ENCODE measurements at regions not wholly inside any gene's neighbourhood (a gene's known extent, or its start where the extent isn't known, plus 50 kb on each side); places are given as distances from the start of the nearest gene placed in this dataset.

DNA sequence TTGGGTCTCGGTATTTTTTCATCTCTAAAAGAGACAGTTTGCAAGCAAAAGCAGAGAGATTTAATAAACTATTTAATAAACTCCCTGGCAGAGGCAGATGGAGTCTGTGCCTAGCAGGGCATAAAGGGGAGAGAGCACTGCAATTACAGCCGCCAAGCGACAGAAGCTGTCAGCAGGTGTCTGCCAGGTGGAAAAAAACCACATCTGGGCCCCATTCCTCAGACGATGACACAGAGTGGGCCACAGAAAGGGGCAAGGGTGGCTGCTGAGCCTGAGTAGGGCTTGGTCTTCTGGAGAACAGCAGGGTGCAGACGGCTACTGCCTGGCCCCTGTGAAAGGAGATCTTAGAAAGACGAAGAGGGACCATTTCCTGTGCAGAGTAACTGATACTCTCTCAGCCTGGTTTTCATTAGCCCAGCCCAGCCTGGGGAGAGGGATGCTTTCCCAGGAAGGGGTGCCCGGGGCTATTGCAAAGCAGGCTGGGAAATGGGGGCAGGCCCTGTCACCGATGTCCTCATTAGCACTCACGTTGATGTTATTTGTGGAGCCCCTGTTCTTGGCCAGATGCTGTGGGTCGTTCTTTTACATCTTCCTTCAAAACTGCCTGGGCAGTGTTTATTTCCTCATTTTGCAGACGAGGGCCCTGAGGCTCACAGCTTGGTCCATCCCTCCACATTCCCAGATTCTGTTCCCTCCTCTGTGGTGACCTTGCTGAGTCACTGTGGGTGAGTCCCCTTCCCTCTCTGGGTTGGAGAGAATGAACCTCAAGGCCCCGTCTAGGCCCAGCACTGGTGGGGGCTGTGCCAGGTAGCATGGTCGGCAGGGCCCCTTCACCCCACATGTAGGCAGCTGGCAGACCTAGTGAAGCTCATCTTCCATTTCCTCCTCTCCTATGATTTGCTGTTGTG is 472.7 kb downstream of the PTPRU start:
- Histone ChIP-seq H3K27ac (ENCODE audit: insufficient read depth, low read length, poor library complexity, severe bottlenecking) (no peak overlapping the region), H3K4me3 (ENCODE audit: insufficient read depth, low read depth, low read length, poor library complexity, severe bottlenecking) (no peak overlapping the region), H3K4me1 (ENCODE audit: control insufficient read depth, insufficient read depth, low read length, poor library complexity, severe bottlenecking) (no peaks in the 10 kb centered on the region), H3K9me3 (ENCODE audit: control insufficient read depth, low read length) (no peaks in the 10 kb centered on the region), H3K36me3 (ENCODE audit: control insufficient read depth, insufficient read depth, low read length) (no peaks in the 10 kb centered on the region), H3K27me3 (replicated peaks; ENCODE audit: control insufficient read depth, insufficient read depth, low read length, poor library complexity, severe bottlenecking) (peaks cover 12% of the 10 kb centered on the region)
- DNase-seq, result no peak

DNA sequence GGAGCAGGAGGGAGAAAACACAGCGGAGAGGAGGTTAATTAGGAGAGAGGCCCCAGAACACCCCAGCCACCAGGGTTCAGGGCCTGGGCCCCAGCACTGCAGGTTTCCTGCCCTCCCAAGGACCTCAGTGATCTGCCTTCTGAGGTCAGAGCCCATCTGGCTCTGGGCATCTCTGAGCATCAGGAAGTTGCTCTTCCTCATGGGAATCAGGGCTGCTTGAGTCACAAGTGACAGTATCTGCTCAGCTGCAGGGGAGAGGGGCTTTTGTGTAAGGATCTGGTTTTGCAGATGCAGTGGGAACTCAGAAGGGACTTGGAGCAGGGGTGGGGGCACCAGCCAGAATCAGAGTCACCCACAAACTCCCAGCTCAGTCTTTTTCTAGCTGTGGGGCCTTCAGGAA is 472.1 kb downstream of the PTPRU start:
- no peaks in the 10 kb centered on the region for H3K9me3 ChIP-seq (ENCODE audit: control insufficient read depth, low read length)
- H3K4me3 ChIP-seq (ENCODE audit: insufficient read depth, low read depth, low read length, poor library complexity, severe bottlenecking), result no peak overlapping the region
- DNase-seq, result no peak
- H3K36me3 ChIP-seq (ENCODE audit: control insufficient read depth, insufficient read depth, low read length), result no peaks in the 10 kb centered on the region
- H3K27ac ChIP-seq (ENCODE audit: insufficient read depth, low read length, poor library complexity, severe bottlenecking), result no peak overlapping the region
- H3K4me1 ChIP-seq (ENCODE audit: control insufficient read depth, insufficient read depth, low read length, poor library complexity, severe bottlenecking), result no peaks in the 10 kb centered on the region
- peaks cover 12% of the 10 kb centered on the region for H3K27me3 ChIP-seq (replicated peaks; ENCODE audit: control insufficient read depth, insufficient read depth, low read length, poor library complexity, severe bottlenecking)

DNA sequence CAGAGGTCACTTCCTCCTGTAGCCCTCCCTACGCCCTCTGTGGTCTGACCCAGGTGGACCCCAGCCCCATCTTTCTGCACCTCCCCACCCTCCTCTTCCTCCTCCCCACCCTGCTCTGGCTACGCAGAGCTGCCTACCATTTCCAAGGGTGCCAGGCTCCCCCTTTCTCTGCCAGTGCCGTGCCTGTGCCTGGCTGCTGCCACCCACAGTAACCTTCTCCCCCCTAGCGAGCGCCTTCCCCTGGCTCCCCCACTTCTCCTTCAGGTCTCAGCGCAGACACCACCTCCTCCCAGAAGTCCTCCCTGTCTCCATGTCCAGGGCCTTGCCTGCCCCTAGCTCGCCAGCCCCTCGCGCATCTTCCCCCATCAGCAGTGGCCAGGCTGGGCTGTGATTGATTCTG is 471.5 kb downstream of the PTPRU start:
- H3K27me3 ChIP-seq (replicated peaks; ENCODE audit: control insufficient read depth, insufficient read depth, low read length, poor library complexity, severe bottlenecking), result peaks cover 12% of the 10 kb centered on the region

DNA sequence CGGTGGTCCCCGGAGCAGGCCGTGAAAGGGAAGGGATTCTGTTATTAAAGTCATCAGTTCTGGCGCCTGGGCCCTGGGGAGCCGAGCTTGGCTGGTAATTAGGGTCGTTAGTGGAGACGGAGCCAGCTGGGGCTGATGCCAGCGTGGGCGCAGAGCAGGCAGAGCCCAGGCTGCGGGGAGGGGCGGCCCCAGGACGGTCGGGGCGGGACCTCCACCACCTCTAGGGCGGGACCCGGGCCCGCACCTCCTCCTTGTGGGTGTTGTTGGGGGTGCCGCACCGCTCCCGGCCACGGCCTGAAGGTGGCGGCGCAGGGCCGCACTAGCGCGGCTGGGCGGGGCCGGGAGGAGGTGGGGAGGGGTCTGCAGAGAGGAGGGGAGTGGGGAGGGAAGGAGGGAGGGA is 470.6 kb downstream of the PTPRU start:
- Histone ChIP-seq H3K4me3 (ENCODE audit: insufficient read depth, low read depth, low read length, poor library complexity, severe bottlenecking) (no peak overlapping the region), H3K27me3 (replicated peaks; ENCODE audit: control insufficient read depth, insufficient read depth, low read length, poor library complexity, severe bottlenecking) (peaks cover 12% of the 10 kb centered on the region), H3K36me3 (ENCODE audit: control insufficient read depth, insufficient read depth, low read length) (no peaks in the 10 kb centered on the region), H3K4me1 (ENCODE audit: control insufficient read depth, insufficient read depth, low read length, poor library complexity, severe bottlenecking) (no peaks in the 10 kb centered on the region), H3K27ac (ENCODE audit: insufficient read depth, low read length, poor library complexity, severe bottlenecking) (no peak overlapping the region), H3K9me3 (ENCODE audit: control insufficient read depth, low read length) (no peaks in the 10 kb centered on the region)
- no peak for DNase-seq

More for the DNA sequence above, 471.5 kb downstream of the PTPRU start:
- Histone ChIP-seq H3K9me3 (ENCODE audit: control insufficient read depth, low read length) (no peaks in the 10 kb centered on the region), H3K36me3 (ENCODE audit: control insufficient read depth, insufficient read depth, low read length) (no peaks in the 10 kb centered on the region), H3K4me1 (ENCODE audit: control insufficient read depth, insufficient read depth, low read length, poor library complexity, severe bottlenecking) (no peaks in the 10 kb centered on the region), H3K27ac (ENCODE audit: insufficient read depth, low read length, poor library complexity, severe bottlenecking) (no peak overlapping the region), H3K4me3 (ENCODE audit: insufficient read depth, low read depth, low read length, poor library complexity, severe bottlenecking) (no peak overlapping the region)
- DNase-seq, result no peak

DNA sequence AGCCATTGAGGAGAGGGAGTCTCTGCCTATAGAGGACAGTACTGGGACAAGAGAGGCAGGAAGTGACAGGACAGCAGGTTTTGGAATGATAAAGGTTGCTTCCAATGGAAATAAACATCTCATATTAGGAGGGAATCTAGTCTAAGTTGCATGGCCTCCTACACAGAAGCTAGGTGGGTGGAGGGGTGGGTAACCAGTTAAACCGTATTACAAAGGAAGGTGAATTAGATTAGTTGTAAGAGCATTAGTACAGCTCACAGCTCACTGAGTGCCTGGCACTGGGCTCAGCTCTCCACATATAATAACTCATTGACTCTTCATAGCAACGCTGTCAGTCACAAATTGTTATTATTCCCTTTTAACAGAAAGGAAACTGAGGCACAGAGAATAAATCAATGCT is 468.1 kb downstream of the PTPRU start:
- H3K27me3 ChIP-seq (replicated peaks; ENCODE audit: control insufficient read depth, insufficient read depth, low read length, poor library complexity, severe bottlenecking), result peaks cover 12% of the 10 kb centered on the region
- H3K27ac ChIP-seq (ENCODE audit: insufficient read depth, low read length, poor library complexity, severe bottlenecking), result no peak overlapping the region
- H3K4me1 ChIP-seq (ENCODE audit: control insufficient read depth, insufficient read depth, low read length, poor library complexity, severe bottlenecking), result no peaks in the 10 kb centered on the region
- H3K36me3 ChIP-seq (ENCODE audit: control insufficient read depth, insufficient read depth, low read length), result no peaks in the 10 kb centered on the region
- DNase-seq, result no peak
- no peak overlapping the region for H3K4me3 ChIP-seq (ENCODE audit: insufficient read depth, low read depth, low read length, poor library complexity, severe bottlenecking)
- no peaks in the 10 kb centered on the region for H3K9me3 ChIP-seq (ENCODE audit: control insufficient read depth, low read length)

DNA sequence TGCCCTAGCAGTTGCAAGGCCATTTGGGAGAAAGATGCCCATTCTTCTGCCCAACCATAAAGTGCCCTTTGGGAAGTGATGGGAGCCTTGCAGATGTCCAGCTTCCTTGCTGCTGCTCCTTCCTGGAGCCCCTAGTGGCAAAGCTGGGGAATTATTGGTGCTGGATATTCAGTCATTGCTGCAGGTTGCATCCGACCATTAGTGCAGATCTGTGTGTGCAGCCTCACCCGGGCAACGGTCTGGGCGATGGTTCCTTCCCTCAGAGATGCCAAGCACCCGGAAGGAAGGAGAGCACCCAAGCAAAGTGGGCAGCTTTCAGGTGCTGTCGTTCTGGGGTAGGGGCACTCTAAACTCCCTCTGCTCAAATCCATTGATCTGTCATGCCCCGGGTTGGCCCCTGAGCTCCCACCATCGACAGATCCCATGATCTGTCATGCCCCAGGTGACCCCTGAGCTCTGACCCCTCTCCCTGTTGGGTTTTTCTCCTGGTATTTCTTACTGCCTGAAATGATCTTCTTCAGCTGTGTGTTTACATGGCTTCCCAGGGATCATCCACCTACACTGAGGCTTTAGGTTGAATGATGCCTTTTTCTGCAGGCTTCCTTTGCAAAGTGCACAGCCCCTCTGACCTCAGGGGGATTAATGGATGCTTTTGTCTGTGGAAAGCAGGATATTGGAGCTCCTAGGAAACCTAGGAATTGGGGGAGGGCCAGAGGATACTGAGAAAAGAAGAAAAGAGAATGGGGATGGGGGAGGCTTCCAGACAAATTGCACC is 467.5 kb downstream of the PTPRU start:
- Histone ChIP-seq H3K4me3 (ENCODE audit: insufficient read depth, low read depth, low read length, poor library complexity, severe bottlenecking) (no peak overlapping the region), H3K9me3 (ENCODE audit: control insufficient read depth, low read length) (no peaks in the 10 kb centered on the region), H3K36me3 (ENCODE audit: control insufficient read depth, insufficient read depth, low read length) (no peaks in the 10 kb centered on the region), H3K4me1 (ENCODE audit: control insufficient read depth, insufficient read depth, low read length, poor library complexity, severe bottlenecking) (no peaks in the 10 kb centered on the region), H3K27ac (ENCODE audit: insufficient read depth, low read length, poor library complexity, severe bottlenecking) (no peak overlapping the region), H3K27me3 (replicated peaks; ENCODE audit: control insufficient read depth, insufficient read depth, low read length, poor library complexity, severe bottlenecking) (peaks cover 12% of the 10 kb centered on the region)
- DNase-seq, result no peak

DNA sequence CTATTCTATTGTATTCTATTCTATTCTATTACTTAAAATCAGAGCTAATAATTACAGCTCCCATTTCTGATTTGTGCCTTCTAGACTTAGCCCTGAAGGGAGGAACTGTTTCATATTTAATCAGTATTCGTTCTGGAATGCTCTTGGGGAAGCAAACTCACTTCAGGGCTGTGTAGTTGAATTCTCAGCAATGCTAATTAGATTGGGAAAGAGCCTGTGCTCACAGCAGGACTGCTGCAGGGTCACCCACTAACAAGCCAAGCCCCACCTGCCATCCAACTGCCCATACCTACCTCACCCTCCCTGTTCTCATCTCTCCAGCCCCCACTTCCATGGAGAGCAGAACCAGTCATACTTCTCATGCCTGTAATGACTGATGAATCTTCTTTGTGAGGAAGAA is 464.2 kb downstream of the PTPRU start:
- Histone ChIP-seq H3K4me1 (ENCODE audit: control insufficient read depth, insufficient read depth, low read length, poor library complexity, severe bottlenecking) (no peaks in the 10 kb centered on the region), H3K27ac (ENCODE audit: insufficient read depth, low read length, poor library complexity, severe bottlenecking) (no peak overlapping the region), H3K9me3 (ENCODE audit: control insufficient read depth, low read length) (no peaks in the 10 kb centered on the region), H3K36me3 (ENCODE audit: control insufficient read depth, insufficient read depth, low read length) (no peaks in the 10 kb centered on the region), H3K4me3 (ENCODE audit: insufficient read depth, low read depth, low read length, poor library complexity, severe bottlenecking) (no peak overlapping the region), H3K27me3 (replicated peaks; ENCODE audit: control insufficient read depth, insufficient read depth, low read length, poor library complexity, severe bottlenecking) (peaks cover 7% of the 10 kb centered on the region)
- no peak for DNase-seq

DNA sequence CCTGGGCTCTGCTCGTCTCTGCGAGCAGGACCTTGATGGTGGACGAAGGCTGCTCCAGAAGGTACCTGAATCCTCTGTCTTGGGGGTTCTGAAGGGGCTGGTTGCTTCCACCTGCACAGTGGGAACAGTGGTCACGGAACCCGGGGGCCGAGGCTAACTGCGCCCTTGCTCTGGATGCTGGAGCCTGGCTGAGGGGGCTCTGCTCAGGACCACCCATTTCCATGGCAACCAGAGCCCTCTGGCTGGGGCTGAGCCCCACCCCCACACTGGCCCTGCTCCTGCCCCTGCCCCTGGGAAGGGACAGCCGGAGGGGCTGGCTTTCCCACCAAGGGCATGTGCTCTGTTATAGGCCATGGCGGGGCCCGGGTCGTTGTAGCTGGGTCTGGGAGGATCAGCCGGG is 462.3 kb downstream of the PTPRU start:
- Histone ChIP-seq H3K4me1 (ENCODE audit: control insufficient read depth, insufficient read depth, low read length, poor library complexity, severe bottlenecking) (no peaks in the 10 kb centered on the region), H3K27ac (ENCODE audit: insufficient read depth, low read length, poor library complexity, severe bottlenecking) (no peak overlapping the region), H3K9me3 (ENCODE audit: control insufficient read depth, low read length) (no peaks in the 10 kb centered on the region), H3K36me3 (ENCODE audit: control insufficient read depth, insufficient read depth, low read length) (no peaks in the 10 kb centered on the region), H3K4me3 (ENCODE audit: insufficient read depth, low read depth, low read length, poor library complexity, severe bottlenecking) (no peak overlapping the region), H3K27me3 (replicated peaks; ENCODE audit: control insufficient read depth, insufficient read depth, low read length, poor library complexity, severe bottlenecking) (no peaks in the 10 kb centered on the region)
- DNase-seq, result no peak

DNA sequence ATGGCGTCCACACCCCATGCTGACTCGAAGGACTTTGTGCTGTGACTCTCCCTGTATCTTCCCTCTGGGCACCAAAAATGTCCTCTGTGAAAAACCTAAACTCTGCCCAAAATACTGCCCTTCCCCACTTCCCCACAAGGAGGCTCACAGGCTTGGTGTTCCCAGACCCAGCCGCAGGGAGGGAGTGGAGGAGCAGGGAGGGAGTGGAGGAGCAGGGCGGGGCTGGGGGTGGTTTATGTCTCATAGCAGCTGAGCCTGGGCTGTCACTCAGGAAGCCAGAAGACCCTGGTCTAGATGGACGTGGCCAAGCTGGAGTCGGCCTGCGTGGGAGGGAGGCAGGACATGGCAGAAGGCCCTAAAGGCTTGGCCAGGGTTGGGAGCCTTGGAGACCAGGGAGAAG is 461.7 kb downstream of the PTPRU start:
- H3K27me3 ChIP-seq (replicated peaks; ENCODE audit: control insufficient read depth, insufficient read depth, low read length, poor library complexity, severe bottlenecking), result no peaks in the 10 kb centered on the region
- no peak overlapping the region for H3K27ac ChIP-seq (ENCODE audit: insufficient read depth, low read length, poor library complexity, severe bottlenecking)
- no peaks in the 10 kb centered on the region for H3K9me3 ChIP-seq (ENCODE audit: control insufficient read depth, low read length)
- no peaks in the 10 kb centered on the region for H3K36me3 ChIP-seq (ENCODE audit: control insufficient read depth, insufficient read depth, low read length)
- no peak for DNase-seq
- no peak overlapping the region for H3K4me3 ChIP-seq (ENCODE audit: insufficient read depth, low read depth, low read length, poor library complexity, severe bottlenecking)
- no peaks in the 10 kb centered on the region for H3K4me1 ChIP-seq (ENCODE audit: control insufficient read depth, insufficient read depth, low read length, poor library complexity, severe bottlenecking)

DNA sequence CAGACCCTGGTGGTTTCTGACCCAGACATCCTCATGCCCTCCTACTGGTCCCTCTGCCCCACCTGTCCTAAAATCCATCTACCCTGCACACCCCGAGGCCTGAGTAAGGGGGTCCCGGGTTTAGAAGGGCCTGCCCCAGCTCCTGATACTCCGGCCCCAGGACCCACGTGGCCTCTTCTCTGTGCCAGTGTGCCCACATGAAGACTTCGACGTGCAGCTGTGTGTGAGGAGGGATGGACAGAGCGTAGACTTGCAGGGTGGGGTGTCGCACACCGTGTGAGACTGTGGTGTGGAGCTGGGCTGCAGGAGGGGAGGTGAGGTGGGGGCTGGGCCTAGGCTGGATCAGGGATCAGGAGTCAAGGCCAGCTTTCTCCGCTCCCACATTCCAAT is 461.1 kb downstream of the PTPRU start:
- DNase-seq, result no peak
- Histone ChIP-seq H3K4me3 (ENCODE audit: insufficient read depth, low read depth, low read length, poor library complexity, severe bottlenecking) (no peak overlapping the region), H3K27ac (ENCODE audit: insufficient read depth, low read length, poor library complexity, severe bottlenecking) (no peak overlapping the region), H3K9me3 (ENCODE audit: control insufficient read depth, low read length) (no peaks in the 10 kb centered on the region), H3K36me3 (ENCODE audit: control insufficient read depth, insufficient read depth, low read length) (no peaks in the 10 kb centered on the region), H3K4me1 (ENCODE audit: control insufficient read depth, insufficient read depth, low read length, poor library complexity, severe bottlenecking) (no peaks in the 10 kb centered on the region), H3K27me3 (replicated peaks; ENCODE audit: control insufficient read depth, insufficient read depth, low read length, poor library complexity, severe bottlenecking) (no peaks in the 10 kb centered on the region)
